HG02623 (cell line): ENCODE measurements at regions not wholly inside any gene's neighbourhood (a gene's known extent, or its start where the extent isn't known, plus 50 kb on each side); places are given as distances from the start of the nearest gene placed in this dataset.
A peak's percentile ranks its signal among the peaks of the same experiment; 100 is the strongest.
"Not testable (repeated sequence)": the region's sequence is repeated elsewhere in the genome, so short reads cannot be mapped to it uniquely, and the experiment has no call there.

ENCODE experiments used
- ATAC-seq: cut with Tn5 transposase; IDR thresholded peaks from one replicate; pipeline ENCODE4 v1.9.1; 2021; ENCODE audit warnings: moderate library complexity; ENCODE audit not compliant: unreplicated experiment

DNA sequence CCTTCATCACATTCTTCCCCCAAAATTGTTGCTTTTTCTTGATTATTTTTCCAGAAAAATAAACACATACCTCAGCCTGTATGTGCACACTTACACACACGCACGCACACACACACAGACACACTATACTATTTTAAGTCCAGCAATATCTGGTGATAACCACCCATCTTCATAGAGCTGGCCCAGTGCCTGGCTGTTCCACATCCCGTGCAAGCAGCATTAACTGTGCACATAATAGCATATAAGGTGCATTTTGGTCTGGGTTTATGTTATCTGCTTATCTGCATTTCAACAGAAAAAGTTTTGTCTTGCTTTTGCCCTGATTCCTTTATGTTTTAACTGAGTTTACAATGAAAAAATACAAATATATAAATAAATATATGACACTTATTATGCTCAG, 143.1 kb upstream of the KLF6 start:
- ATAC-seq, result no peak

GRCh38 chr10:3926675-3927525, 141.9 kb upstream of the KLF6 start:
- ATAC-seq, result no peak

DNA sequence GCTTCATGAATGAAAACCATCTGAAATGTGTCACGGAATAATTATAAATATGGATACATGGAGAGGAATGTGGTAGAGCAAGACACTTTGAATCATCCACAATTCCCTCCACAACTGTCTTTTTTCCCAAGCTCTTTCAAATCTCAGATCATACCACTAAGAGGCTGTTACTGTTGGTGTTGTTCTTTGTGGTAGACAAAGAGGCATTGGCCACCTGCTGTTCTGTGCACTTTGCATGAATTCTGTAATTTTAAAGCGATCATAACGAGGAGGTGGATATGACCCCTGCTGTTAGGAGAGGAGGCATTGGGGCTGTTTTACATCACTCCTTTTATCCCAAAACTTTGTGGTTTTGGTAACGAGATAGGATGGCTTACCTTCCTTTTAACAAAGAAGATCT, 141.2 kb upstream of the KLF6 start:
- no peak for ATAC-seq

- ATAC-seq, result no peak
Observed at GRCh38 chr10:3925184-3925583, 140.2 kb upstream of the KLF6 start.

- ATAC-seq, result no peak
Observed at GRCh38 chr10:3924344-3924743, 139.3 kb upstream of the KLF6 start.

- no peak for ATAC-seq
Observed at GRCh38 chr10:3923033-3923432, 138.0 kb upstream of the KLF6 start.

DNA sequence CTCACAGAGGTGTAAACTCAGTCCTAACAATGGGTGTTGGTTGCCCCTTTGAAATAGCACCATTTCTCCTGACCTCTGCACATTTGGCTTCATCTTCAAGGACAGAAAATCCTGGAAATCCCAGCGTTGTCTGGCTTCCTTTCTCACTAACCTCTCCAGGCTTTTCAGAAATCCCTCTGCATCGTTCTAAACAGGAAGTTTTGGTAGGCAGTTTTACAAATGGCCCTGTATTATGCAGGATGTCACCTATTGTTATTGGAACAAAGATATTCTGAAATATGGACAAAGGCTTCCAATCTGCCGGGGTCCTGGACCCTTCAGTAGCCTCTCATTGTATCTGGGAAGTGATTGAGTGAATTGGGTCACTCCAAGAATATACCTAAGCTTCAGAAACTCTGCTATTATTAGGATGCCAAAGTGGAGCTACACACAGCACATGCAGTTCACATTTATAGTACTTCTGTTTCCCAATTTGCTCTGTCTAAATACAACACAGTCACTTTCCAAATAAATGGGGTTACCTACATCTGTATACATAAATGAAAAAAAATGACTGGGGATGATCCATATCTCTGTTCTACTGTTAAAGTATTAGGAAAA, 134.8 kb upstream of the KLF6 start:
- no peak for ATAC-seq

- not testable (repeated sequence) for ATAC-seq
Observed at GRCh38 chr10:3917392-3917791, 132.4 kb upstream of the KLF6 start.

- ATAC-seq, result no peak
Observed at GRCh38 chr10:3914733-3915132, 129.7 kb upstream of the KLF6 start.

DNA sequence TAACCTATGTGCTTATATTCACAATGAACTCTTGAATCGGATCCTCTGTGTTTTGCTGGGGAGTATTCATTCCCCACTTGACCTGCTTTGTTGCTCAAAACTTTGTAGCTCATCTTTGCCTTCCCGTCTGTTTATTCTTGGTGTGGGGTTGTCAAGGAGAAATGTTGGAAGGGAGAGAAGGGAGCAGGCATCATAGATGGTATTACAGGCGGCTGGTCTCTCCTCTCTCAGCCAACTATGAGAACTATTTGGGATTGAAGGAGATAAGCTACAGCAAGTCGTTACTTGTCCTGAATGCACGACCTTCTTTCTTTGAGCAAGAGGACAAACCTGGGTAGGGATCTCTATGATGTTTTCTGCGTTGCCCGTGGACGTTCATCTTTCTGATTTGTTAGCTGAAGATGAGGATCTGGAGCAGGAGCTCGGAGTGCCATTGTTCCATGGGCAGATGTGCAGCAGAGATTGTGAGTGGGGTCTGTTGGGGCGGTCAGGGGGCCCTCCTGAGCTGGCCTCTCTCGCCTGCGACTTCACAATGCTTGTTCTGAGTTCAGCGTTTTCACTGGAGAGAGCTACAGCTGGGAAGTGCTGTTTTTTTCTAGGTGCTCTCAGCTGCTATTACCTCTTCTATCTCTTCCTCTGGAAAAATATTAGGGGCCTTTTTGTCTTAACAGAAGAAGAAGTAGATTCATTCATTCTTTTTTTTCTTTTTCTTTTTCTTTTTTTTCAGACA, 126.9 kb upstream of the KLF6 start:
- ATAC-seq, result no peak

DNA sequence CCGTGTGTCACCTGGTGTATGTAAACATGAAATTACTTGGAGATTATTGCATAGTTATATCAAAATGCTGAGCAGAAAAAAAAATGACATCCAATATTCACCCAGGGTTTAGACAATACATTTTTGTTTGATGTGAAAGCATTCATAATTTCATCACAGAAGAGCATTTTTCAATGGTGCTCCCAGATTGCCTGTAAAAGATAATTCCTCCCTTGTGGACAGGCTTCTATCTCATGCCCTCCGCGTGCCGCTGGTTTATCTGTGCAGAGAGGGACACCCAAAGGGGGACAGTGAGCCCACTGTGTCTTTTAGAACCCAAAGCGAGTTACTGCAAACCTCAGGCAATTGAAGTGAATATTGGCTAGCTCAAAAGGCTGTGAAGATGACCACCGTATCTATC, 126.2 kb upstream of the KLF6 start:
- no peak for ATAC-seq

DNA sequence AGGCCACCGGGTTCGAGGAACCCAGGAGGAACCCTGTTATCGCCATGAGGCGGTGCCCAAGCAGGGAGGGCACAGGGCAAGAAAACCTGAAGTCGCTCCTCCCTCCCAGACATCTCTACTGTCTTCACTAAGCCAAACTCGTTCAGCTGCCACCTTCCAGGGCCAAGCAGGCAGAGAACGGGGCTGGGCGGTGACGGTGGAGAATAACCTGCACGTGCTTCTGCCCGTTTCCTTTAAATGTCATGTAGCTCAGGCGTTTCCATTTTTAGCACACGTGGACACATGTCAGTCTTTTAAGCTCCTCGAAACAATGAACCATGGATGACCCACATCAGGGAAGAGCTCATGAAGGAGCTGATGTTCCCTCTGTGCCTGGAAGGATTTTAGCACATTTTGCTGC, 124.3 kb upstream of the KLF6 start:
- ATAC-seq, result no peak

DNA sequence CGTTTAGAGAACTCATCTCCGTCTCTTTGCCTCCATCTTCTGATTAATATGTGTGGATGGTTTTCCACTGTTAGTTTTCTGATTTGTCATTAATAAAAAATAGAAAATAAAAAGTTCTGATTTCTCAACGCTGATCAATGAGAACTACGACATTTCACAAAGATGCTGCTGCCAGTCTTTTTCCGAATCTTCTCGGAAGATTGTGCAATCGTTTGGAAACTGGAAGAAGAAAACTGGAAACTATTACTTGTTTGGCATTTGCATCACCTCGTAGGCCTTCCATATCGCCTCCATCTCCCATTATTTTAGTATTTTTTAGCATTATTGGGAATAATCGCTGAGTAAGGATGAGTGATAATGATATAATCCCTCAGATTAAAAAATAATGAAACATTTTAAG, 123.2 kb upstream of the KLF6 start:
- ATAC-seq, result no peak

DNA sequence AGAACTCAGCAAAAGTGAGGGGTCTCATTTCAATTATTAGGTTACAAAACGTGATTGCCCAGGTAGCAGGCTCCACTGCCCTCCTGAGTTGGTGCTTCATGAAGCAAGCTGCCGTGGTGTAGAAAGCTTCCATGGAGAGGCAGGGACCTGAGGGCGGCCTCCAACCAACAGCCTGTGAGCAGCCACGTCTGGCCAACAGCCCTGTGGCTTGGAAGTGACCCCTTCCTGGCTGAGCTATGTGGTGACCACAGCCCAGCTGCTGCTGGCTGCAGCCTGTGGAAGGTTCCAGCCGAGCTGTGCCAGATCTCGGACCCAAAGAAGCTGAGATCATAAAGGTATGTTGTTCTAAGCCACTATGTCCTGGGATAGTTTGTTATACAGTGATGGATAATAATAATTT, 122.5 kb upstream of the KLF6 start:
- ATAC-seq, result no peak

DNA sequence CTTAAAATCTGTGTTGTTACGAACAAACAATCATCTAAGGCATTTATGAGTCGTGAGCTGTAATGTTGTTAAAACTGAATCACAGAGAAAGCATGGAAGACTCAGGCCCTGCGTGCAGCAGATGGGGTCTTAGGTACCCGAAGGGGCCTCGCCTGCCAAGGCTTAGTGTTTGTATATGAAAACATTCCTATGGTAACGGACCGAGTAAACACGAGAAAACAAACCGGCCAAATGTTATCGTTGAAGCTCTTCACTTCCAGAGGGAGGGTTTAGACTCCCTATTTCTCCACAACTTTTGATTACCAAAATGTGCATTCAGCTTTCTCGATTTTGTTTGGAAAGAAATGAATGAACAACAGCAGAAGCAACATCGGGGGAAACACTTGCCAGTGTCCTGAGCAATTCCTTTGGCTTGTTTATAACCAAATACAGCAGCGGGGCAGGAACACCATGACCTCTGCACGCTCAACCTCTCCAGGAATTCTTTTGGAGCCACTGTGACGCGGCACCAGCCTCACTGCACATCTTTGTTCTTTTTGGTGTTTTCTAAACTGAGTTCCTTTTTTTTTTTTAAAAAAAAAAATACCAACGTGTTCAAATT, 121.6 kb upstream of the KLF6 start:
- ATAC-seq, result no peak

DNA sequence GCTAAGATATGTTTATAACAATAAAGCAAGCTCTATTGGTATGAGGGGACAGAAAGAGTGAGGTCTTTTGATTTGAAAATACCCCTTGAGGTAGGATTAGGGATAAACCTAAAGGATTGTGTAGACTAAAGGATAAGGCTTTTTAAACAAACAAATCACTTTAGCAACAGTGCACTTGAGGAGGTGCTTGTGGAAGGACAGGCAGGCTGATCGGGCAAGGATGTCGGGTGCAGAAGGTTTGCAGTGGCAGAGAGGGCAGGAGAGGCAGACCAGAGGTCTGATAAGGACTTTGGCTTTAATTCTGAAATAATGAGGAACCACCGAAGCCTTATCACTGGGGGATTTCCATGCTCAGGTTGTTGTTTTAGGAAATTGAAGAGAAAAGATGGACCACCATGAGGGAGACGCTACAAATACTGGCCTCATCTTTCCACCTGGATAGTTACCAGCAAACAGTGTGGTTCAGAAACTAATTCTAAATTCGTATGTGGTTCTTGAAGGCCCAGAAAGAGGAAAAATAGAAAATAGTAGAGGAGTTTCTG, 119.5 kb upstream of the KLF6 start:
- no peak for ATAC-seq

DNA sequence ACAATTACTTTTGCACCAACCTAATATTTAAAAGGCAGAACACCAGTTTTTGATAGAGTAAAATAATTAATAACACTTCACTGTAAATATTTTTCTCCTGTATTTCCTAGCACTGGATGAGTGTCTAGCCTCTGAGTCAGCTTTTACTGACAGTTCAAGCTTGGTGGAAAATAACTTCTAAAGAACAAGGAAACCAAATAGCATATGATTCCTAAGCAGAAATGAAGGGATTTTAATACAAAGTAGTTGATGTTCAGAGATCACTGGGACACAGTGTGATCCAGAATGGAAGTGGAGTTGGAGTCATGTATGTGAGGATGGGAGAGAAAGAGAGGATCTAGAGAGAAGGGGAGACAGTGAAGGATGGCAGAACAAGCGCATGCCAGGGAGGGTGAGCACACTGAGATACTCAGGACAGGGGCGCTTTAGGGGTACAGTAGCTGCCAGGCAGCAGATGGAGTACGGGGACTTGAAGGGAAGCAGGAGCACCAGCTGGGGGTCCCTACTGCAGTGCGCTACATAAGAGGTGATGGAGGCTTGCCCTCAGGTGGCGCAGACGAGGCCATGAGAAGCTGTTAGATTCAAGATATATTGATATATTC, 117.9 kb upstream of the KLF6 start:
- ATAC-seq, result peak; percentile 7

- ATAC-seq, result peak; percentile 92
Observed at GRCh38 chr10:3902054-3902808, 117.2 kb upstream of the KLF6 start.

GRCh38 chr10:3901370-3901769, 116.4 kb upstream of the KLF6 start:
- ATAC-seq, result no peak

DNA sequence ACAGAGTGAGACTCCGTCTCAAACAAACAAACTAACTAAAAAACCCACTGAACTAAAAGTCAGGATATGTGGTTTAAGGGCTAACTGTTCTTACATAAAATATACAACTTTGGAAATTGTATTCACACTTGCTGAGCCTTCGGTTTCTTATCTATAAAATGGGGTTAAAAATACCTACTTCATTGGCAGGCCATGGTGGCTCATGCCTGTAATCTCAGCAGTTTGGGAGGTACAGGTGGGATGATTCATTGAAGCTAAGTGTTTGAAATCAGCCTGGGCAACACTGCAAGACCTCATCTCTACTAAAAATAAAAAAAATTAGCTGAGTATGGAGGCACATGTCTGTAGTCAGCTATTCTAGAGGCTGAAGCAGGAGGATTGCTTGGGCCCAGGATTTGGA, 115.4 kb upstream of the KLF6 start:
- no peak for ATAC-seq
